GM12872 (cell line): ENCODE measurements at regions not wholly inside any gene's neighbourhood (a gene's known extent, or its start where the extent isn't known, plus 50 kb on each side); places are given as distances from the start of the nearest gene placed in this dataset.

ENCODE experiments used
- TF ChIP-seq, protein P1 (sequence below): IDR thresholded peaks from 3 replicates; pipeline ENCODE4 v1.5.1; 2011; ENCODE audit warnings: low read depth, mild to moderate bottlenecking, low read length, moderate library complexity; ENCODE audit not compliant: insufficient read depth

DNA sequence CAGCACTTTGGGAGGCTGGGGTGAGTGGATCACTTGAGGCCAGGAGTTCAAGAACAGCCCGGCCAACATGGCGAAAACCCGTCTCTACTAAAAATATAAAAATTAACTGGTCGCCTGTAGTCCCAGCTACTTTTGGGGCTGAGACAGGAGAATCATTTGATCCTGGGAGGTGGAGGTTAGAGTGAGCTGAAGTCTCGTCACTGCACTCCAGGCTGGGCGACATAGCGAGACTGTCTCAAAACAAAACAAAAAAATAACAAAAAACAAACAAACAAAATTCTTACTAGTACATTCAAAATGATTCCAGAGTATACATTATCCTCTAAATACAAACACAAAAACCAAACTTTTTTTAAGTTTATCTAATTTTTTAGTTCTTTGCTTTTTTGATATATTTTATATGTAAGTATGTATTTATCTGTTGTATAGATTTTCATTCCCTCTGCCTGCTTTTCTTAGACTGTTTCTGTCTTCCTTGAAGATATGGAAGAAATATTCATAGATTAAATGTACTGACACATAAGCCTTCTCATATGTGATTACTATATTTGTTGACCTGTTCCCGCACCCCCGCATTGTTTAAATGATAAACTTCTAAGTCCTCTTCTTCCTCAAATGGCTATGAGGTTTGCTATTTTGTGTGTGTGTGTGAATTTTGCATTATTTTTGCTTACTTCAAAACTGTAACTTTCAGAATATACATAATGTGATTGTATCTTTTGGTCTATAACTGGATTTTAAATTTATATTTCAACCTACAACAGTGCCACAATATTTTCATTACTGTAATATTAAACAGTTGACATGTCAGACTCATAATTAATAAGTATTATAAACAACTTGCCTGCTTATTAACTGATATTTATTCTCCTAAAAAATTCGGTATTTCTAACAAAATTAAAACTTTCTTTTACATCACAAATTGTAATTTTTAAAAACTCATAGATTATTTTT, 1674.1 kb upstream of the B3GALT2 start:
- TF ChIP-seq, protein P1, sequence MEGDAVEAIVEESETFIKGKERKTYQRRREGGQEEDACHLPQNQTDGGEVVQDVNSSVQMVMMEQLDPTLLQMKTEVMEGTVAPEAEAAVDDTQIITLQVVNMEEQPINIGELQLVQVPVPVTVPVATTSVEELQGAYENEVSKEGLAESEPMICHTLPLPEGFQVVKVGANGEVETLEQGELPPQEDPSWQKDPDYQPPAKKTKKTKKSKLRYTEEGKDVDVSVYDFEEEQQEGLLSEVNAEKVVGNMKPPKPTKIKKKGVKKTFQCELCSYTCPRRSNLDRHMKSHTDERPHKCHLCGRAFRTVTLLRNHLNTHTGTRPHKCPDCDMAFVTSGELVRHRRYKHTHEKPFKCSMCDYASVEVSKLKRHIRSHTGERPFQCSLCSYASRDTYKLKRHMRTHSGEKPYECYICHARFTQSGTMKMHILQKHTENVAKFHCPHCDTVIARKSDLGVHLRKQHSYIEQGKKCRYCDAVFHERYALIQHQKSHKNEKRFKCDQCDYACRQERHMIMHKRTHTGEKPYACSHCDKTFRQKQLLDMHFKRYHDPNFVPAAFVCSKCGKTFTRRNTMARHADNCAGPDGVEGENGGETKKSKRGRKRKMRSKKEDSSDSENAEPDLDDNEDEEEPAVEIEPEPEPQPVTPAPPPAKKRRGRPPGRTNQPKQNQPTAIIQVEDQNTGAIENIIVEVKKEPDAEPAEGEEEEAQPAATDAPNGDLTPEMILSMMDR = no peak

DNA sequence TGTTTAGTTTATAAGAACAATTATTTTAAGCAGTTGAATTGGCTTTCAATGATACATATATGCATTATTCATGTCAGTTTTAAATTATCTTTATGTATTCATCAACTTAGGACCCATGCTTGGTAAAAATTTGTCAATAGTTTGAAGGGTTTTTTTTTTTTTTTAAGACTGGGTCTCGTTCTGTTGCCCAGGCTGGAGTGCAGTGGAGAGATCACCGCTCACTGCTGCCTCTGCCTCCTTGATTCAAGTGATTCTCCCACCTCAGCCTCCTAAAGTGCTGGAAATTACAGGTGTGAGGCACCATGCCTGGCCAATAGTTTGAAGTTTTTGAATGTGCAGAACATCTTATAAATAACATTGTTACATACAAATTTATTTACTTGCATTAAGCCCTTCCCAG, 1671.0 kb upstream of the B3GALT2 start:
- TF ChIP-seq, protein P1 = no peak

DNA sequence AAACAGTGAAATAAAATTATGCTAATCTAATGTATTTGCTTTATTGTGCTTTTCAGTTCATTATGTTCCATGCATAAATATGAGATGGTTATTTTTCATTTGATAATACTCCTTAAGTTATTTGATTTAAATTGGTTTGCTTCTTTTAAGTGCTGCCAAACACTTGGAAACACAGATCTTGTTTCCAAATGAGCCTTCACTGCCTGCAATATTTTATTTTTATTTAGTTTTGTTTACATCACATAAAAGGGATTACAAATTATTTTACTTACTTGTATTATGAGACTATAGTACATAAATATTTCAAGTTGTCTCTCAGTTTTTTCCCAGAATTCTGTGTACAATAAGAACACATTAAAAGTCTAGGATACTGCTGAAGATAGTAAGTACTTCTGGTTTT, 1662.4 kb upstream of the B3GALT2 start:
- TF ChIP-seq, protein P1 = no peak

DNA sequence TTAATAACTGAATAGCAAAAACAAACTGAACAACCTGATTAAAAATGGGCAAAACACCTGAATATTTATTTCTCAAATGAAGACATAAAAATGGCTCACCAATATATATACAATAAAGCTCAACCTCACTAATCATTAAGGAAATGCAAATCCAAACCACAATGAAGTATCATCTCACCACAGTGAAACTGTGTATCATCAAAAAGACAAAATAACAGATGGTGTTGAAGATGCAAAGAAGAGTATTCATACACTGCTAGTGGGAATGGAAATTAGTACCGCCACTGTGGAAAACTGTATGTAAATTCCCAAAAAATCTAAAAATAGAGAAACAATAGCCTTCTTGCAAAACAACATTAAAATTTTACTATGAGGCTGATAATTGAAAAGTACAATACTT, 1660.1 kb upstream of the B3GALT2 start:
- TF ChIP-seq, protein P1 = no peak

DNA sequence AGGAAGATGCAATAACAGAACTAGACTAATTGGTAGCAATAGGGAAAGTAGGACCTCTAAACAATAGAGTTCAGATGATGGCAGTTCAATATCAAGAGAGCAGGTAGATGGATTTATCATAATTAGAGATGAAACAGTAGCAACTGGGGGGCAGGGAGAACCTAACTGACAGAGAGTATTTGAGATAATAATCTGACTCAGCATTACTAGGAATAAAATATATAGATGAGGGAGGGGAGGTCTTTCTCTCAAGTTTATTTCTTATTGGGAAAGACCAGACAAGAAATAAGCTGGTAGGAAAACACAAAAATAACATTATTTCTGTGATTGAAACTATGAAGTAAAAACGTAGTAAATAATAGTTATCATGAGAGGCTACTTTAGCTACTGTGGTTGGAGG, 1656.7 kb upstream of the B3GALT2 start:
- TF ChIP-seq, protein P1 = no peak

DNA sequence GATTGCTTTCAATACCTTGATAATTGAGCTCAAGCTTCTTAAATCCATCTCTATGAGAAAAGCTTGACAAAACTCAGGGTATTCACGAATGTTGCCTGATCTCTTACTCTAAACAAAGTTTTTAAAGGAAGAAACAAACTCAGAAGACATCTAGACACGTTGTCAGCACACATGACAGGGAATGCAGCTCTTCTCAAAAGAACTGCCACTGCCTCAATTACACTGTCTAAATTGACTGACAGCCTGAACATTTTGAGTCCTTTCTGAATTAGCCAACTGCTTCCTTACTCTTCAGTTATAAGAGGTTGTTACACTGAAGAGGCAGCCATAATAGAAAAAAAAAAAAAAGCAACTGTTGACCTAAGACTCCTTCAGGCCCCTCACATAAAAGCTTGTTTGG, 1646.7 kb upstream of the B3GALT2 start:
- TF ChIP-seq, protein P1 = no peak

DNA sequence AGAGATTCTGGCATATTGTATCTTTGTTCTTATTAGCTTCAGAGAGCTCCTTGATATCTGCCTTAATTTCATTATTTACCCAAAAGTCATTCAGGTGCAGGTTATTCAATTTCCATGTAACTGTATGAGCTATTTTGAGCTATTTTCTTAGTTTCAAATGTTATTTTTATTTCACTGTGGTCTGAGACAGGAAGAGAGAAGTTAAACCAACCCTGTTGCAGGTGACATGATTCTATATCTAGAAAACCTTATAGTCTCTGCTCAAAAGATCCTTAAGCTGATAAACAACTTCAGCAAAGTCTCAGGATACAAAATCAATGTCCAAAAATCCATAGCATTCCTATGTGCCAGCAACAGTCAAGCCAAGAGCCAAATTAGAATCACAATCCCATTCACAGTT, 1644.0 kb upstream of the B3GALT2 start:
- TF ChIP-seq, protein P1 = no peak
